ENCODE measurements at regions not wholly inside any gene's neighbourhood (a gene's known extent, or its start where the extent isn't known, plus 50 kb on each side); places are given as distances from the start of the nearest gene placed in this dataset.
"Not testable (repeated sequence)": the region's sequence is repeated elsewhere in the genome, so short reads cannot be mapped to it uniquely, and the experiment has no call there.

GRCh38 chr9:75360252-75360651 is 271.9 kb downstream of the OSTF1 start:
- TF ChIP-seq, protein P1, sequence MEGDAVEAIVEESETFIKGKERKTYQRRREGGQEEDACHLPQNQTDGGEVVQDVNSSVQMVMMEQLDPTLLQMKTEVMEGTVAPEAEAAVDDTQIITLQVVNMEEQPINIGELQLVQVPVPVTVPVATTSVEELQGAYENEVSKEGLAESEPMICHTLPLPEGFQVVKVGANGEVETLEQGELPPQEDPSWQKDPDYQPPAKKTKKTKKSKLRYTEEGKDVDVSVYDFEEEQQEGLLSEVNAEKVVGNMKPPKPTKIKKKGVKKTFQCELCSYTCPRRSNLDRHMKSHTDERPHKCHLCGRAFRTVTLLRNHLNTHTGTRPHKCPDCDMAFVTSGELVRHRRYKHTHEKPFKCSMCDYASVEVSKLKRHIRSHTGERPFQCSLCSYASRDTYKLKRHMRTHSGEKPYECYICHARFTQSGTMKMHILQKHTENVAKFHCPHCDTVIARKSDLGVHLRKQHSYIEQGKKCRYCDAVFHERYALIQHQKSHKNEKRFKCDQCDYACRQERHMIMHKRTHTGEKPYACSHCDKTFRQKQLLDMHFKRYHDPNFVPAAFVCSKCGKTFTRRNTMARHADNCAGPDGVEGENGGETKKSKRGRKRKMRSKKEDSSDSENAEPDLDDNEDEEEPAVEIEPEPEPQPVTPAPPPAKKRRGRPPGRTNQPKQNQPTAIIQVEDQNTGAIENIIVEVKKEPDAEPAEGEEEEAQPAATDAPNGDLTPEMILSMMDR (IDR thresholded peaks at IDR 0.05), result no peak
- Histone ChIP-seq H3K27ac (no peak overlapping the region), H3K4me3 (no peak overlapping the region)
- no peak for DNase-seq (ENCODE audit: low spot score)

- H3K27ac ChIP-seq; H3K4me3 ChIP-seq; DNase-seq (ENCODE audit: low spot score): not testable (repeated sequence)
These were observed 274.1 kb downstream of the OSTF1 start for GRCh38 chr9:75362446-75362845.

- no peak overlapping the region for H3K4me3 ChIP-seq
- no peak overlapping the region for H3K27ac ChIP-seq
- DNase-seq (ENCODE audit: low spot score), result no peak
- TF ChIP-seq, protein P1 (IDR thresholded peaks at IDR 0.05), result no peak
These were observed 276.9 kb downstream of the OSTF1 start for GRCh38 chr9:75365196-75365595.

GRCh38 chr9:75369989-75370388 is 281.7 kb downstream of the OSTF1 start:
- H3K27ac ChIP-seq, result no peak overlapping the region
- no peak overlapping the region for H3K4me3 ChIP-seq
- no peak for DNase-seq (ENCODE audit: low spot score)
- TF ChIP-seq, protein P1 (IDR thresholded peaks at IDR 0.05), result no peak

- Histone ChIP-seq H3K27ac (peak overlapping the region in 1 of 2 donors; percentile 13), H3K4me3 (no peak overlapping the region)
- TF ChIP-seq, protein P1 (IDR thresholded peaks at IDR 0.05), result no peak
- no peak for DNase-seq (ENCODE audit: low spot score)
These were observed 284.4 kb downstream of the OSTF1 start for GRCh38 chr9:75372499-75373268.

DNA sequence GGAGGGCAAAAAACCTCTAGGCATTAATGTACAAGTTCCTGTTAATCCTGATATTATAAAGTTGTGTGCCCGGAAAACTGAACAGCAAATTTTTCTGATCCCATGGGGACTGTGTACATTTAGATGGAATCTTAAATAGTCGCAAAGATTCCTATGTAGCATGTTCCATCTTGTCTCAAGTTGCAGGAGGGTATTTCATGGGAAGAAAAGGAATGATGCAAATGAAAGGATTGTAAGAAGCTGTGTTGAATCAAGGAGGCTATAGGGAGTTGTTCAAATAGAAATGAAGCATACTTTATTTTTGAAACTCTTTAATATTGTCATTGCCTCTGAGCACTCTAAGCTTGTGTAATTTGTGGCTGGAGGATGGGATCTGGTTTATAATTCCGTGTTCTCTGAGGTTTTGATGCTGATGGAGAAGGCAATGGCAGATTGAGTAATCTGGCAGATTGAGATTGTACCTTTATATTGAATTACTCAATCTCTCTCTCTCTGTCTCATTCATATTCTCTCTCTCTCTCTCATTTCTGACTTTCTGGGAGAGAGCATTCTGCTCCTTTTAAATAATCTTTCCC is 288.5 kb downstream of the OSTF1 start:
- no peak overlapping the region for H3K4me3 ChIP-seq
- H3K27ac ChIP-seq, result peak overlapping the region in 1 of 2 donors; percentile 30
- TF ChIP-seq, protein P1 (IDR thresholded peaks at IDR 0.05), result no peak
- no peak for DNase-seq (ENCODE audit: low spot score)

- Histone ChIP-seq H3K4me3 (no peak overlapping the region), H3K27ac (peak overlapping the region in 1 of 2 donors; percentile 30)
- TF ChIP-seq, protein P1 (IDR thresholded peaks at IDR 0.05), result no peak
- peak; percentile 82 for DNase-seq (ENCODE audit: low spot score)
These were observed 289.7 kb downstream of the OSTF1 start for GRCh38 chr9:75378036-75378435.
